HL-60 (cell line): ENCODE measurements at regions not wholly inside any gene's neighbourhood (a gene's known extent, or its start where the extent isn't known, plus 50 kb on each side); places are given as distances from the start of the nearest gene placed in this dataset.

Source experiments
- POLR2AphosphoS5 ChIP-seq: IDR thresholded peaks from 2 replicates; pipeline ENCODE4 v1.6.1; 2012; ENCODE audit warnings: low read depth
- TF ChIP-seq, protein P1 (sequence below): IDR thresholded peaks from one replicate; pipeline ENCODE4 v1.5.1; 2011; ENCODE audit warnings: low read length, control low read depth, inconsistent platforms; ENCODE audit not compliant: insufficient read depth

DNA sequence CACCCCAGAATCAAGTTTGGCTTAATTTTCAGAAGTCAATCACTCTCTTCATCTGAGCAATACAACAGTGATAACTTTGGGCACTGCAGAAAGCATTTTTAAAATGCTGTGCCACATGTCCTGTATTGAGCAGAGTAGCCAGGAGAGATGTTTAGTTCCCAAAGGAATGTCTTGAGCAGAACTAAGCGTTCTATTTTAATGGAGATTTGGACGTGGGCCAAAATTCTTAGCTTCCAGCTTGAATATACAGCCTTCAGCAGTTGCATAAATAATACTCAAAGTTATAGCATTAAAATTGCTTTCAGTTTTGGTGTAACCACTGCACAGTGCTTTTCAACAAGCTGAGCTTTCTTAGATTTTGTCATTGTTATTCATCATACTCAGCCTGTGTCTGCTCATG lies 679.2 kb downstream of the NLGN4X start:
- TF ChIP-seq, protein P1, sequence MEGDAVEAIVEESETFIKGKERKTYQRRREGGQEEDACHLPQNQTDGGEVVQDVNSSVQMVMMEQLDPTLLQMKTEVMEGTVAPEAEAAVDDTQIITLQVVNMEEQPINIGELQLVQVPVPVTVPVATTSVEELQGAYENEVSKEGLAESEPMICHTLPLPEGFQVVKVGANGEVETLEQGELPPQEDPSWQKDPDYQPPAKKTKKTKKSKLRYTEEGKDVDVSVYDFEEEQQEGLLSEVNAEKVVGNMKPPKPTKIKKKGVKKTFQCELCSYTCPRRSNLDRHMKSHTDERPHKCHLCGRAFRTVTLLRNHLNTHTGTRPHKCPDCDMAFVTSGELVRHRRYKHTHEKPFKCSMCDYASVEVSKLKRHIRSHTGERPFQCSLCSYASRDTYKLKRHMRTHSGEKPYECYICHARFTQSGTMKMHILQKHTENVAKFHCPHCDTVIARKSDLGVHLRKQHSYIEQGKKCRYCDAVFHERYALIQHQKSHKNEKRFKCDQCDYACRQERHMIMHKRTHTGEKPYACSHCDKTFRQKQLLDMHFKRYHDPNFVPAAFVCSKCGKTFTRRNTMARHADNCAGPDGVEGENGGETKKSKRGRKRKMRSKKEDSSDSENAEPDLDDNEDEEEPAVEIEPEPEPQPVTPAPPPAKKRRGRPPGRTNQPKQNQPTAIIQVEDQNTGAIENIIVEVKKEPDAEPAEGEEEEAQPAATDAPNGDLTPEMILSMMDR, result no peak
- TF ChIP-seq POLR2AphosphoS5, result no peak
